ENCODE measurements at regions not wholly inside any gene's neighbourhood (a gene's known extent, or its start where the extent isn't known, plus 50 kb on each side); places are given as distances from the start of the nearest gene placed in this dataset.

- intact Hi-C loops (cut with micrococcal nuclease), result no loop called here
- Mint-ChIP-seq H3K4me1 (no peaks in the 10 kb centered on the region), H3K9me3 (peaks cover 4% of the 10 kb centered on the region), H3K36me3 (ENCODE audit: low read depth) (no peaks in the 10 kb centered on the region), H3K27me3 (no peaks in the 10 kb centered on the region), H3K4me3 (no peak overlapping the region), H3K27ac (no peak overlapping the region)
- no peak for DNase-seq
Measured at GRCh38 chr4:144799486-144799885, 153.5 kb downstream of the HHIP start.

- Mint-ChIP-seq H3K27ac (no peak overlapping the region), H3K36me3 (ENCODE audit: low read depth) (no peaks in the 10 kb centered on the region), H3K27me3 (no peaks in the 10 kb centered on the region), H3K4me1 (no peaks in the 10 kb centered on the region), H3K9me3 (peaks cover 7% of the 10 kb centered on the region), H3K4me3 (no peak overlapping the region)
- no peak for DNase-seq
- intact Hi-C loops (cut with micrococcal nuclease), result no loop called here
Measured at GRCh38 chr4:144801731-144802130, 155.8 kb downstream of the HHIP start.

- peaks cover 19% of the 10 kb centered on the region for H3K9me3 Mint-ChIP-seq
- H3K36me3 Mint-ChIP-seq (ENCODE audit: low read depth), result no peaks in the 10 kb centered on the region
- H3K4me1 Mint-ChIP-seq, result no peaks in the 10 kb centered on the region
- H3K27me3 Mint-ChIP-seq, result no peaks in the 10 kb centered on the region
- DNase-seq, result no peak
- no peak overlapping the region for H3K4me3 Mint-ChIP-seq
- intact Hi-C loops (cut with micrococcal nuclease), result no loop called here
- no peak overlapping the region for H3K27ac Mint-ChIP-seq
Measured at GRCh38 chr4:144808034-144808433, 162.1 kb downstream of the HHIP start.

GRCh38 chr4:144809056-144809640 is 163.2 kb downstream of the HHIP start:
- H3K36me3 Mint-ChIP-seq (ENCODE audit: low read depth), result no peaks in the 10 kb centered on the region
- DNase-seq, result no peak
- H3K4me3 Mint-ChIP-seq, result no peak overlapping the region
- intact Hi-C loops (cut with micrococcal nuclease), result no loop called here
- H3K27me3 Mint-ChIP-seq, result no peaks in the 10 kb centered on the region
- H3K9me3 Mint-ChIP-seq, result peaks cover 14% of the 10 kb centered on the region
- no peak overlapping the region for H3K27ac Mint-ChIP-seq
- H3K4me1 Mint-ChIP-seq, result no peaks in the 10 kb centered on the region

GRCh38 chr4:144816668-144817067 is 170.7 kb downstream of the HHIP start:
- Mint-ChIP-seq H3K4me3 (no peak overlapping the region), H3K36me3 (ENCODE audit: low read depth) (no peaks in the 10 kb centered on the region), H3K9me3 (no peaks in the 10 kb centered on the region), H3K4me1 (no peaks in the 10 kb centered on the region), H3K27ac (no peak overlapping the region), H3K27me3 (no peaks in the 10 kb centered on the region)
- DNase-seq, result no peak
- intact Hi-C loops (cut with micrococcal nuclease), result no loop called here

GRCh38 chr4:144817081-144817480 is 171.1 kb downstream of the HHIP start:
- H3K9me3 Mint-ChIP-seq, result no peaks in the 10 kb centered on the region
- H3K36me3 Mint-ChIP-seq (ENCODE audit: low read depth), result no peaks in the 10 kb centered on the region
- no peak for DNase-seq
- H3K27ac Mint-ChIP-seq, result no peak overlapping the region
- no peaks in the 10 kb centered on the region for H3K4me1 Mint-ChIP-seq
- H3K27me3 Mint-ChIP-seq, result no peaks in the 10 kb centered on the region
- intact Hi-C loops (cut with micrococcal nuclease), result no loop called here
- no peak overlapping the region for H3K4me3 Mint-ChIP-seq

GRCh38 chr4:144818136-144818535 is 172.2 kb downstream of the HHIP start:
- Mint-ChIP-seq H3K27ac (no peak overlapping the region), H3K4me3 (no peak overlapping the region), H3K4me1 (no peaks in the 10 kb centered on the region), H3K9me3 (peaks cover 2% of the 10 kb centered on the region), H3K36me3 (ENCODE audit: low read depth) (no peaks in the 10 kb centered on the region), H3K27me3 (no peaks in the 10 kb centered on the region)
- intact Hi-C loops (cut with micrococcal nuclease), result no loop called here
- no peak for DNase-seq

GRCh38 chr4:144819591-144819990 is 173.6 kb downstream of the HHIP start:
- intact Hi-C loops (cut with micrococcal nuclease), result no loop called here
- H3K36me3 Mint-ChIP-seq (ENCODE audit: low read depth), result no peaks in the 10 kb centered on the region
- H3K4me1 Mint-ChIP-seq, result no peaks in the 10 kb centered on the region
- H3K27me3 Mint-ChIP-seq, result no peaks in the 10 kb centered on the region
- H3K27ac Mint-ChIP-seq, result no peak overlapping the region
- H3K4me3 Mint-ChIP-seq, result no peak overlapping the region
- H3K9me3 Mint-ChIP-seq, result peaks cover 3% of the 10 kb centered on the region
- no peak for DNase-seq

GRCh38 chr4:144820011-144820727 is 174.2 kb downstream of the HHIP start:
- Mint-ChIP-seq H3K36me3 (ENCODE audit: low read depth) (no peaks in the 10 kb centered on the region), H3K27ac (no peak overlapping the region), H3K9me3 (peaks cover 3% of the 10 kb centered on the region), H3K4me3 (no peak overlapping the region), H3K27me3 (no peaks in the 10 kb centered on the region), H3K4me1 (no peaks in the 10 kb centered on the region)
- intact Hi-C loops (cut with micrococcal nuclease), result no loop called here
- no peak for DNase-seq

- H3K9me3 Mint-ChIP-seq, result peaks cover 3% of the 10 kb centered on the region
- no peaks in the 10 kb centered on the region for H3K27me3 Mint-ChIP-seq
- no peak overlapping the region for H3K27ac Mint-ChIP-seq
- H3K4me3 Mint-ChIP-seq, result no peak overlapping the region
- intact Hi-C loops (cut with micrococcal nuclease), result no loop called here
- H3K36me3 Mint-ChIP-seq (ENCODE audit: low read depth), result no peaks in the 10 kb centered on the region
- H3K4me1 Mint-ChIP-seq, result no peaks in the 10 kb centered on the region
- DNase-seq, result no peak
Measured at GRCh38 chr4:144820728-144821085, 174.8 kb downstream of the HHIP start.

GRCh38 chr4:144831971-144832370 is 186.0 kb downstream of the HHIP start:
- Mint-ChIP-seq H3K4me1 (no peaks in the 10 kb centered on the region), H3K27ac (no peak overlapping the region), H3K27me3 (no peaks in the 10 kb centered on the region), H3K36me3 (ENCODE audit: low read depth) (no peaks in the 10 kb centered on the region), H3K4me3 (no peak overlapping the region), H3K9me3 (no peaks in the 10 kb centered on the region)
- intact Hi-C loops (cut with micrococcal nuclease), result no loop called here
- no peak for DNase-seq

GRCh38 chr4:144845411-144845810 is 199.5 kb downstream of the HHIP start:
- no peak overlapping the region for H3K27ac Mint-ChIP-seq
- H3K4me3 Mint-ChIP-seq, result no peak overlapping the region
- H3K36me3 Mint-ChIP-seq (ENCODE audit: low read depth), result no peaks in the 10 kb centered on the region
- peaks cover 4% of the 10 kb centered on the region for H3K9me3 Mint-ChIP-seq
- H3K27me3 Mint-ChIP-seq, result no peaks in the 10 kb centered on the region
- intact Hi-C loops (cut with micrococcal nuclease), result no loop called here
- DNase-seq, result no peak
- no peaks in the 10 kb centered on the region for H3K4me1 Mint-ChIP-seq

GRCh38 chr4:144851948-144852347 is 206.0 kb downstream of the HHIP start:
- DNase-seq, result no peak
- H3K9me3 Mint-ChIP-seq, result peaks cover 4% of the 10 kb centered on the region
- no peaks in the 10 kb centered on the region for H3K36me3 Mint-ChIP-seq (ENCODE audit: low read depth)
- no peak overlapping the region for H3K4me3 Mint-ChIP-seq
- no peaks in the 10 kb centered on the region for H3K4me1 Mint-ChIP-seq
- intact Hi-C loops (cut with micrococcal nuclease), result no loop called here
- H3K27ac Mint-ChIP-seq, result no peak overlapping the region
- H3K27me3 Mint-ChIP-seq, result no peaks in the 10 kb centered on the region

- H3K4me3 Mint-ChIP-seq, result no peak overlapping the region
- H3K27me3 Mint-ChIP-seq, result no peaks in the 10 kb centered on the region
- intact Hi-C loops (cut with micrococcal nuclease), result no loop called here
- no peaks in the 10 kb centered on the region for H3K4me1 Mint-ChIP-seq
- no peaks in the 10 kb centered on the region for H3K36me3 Mint-ChIP-seq (ENCODE audit: low read depth)
- peaks cover 17% of the 10 kb centered on the region for H3K9me3 Mint-ChIP-seq
- H3K27ac Mint-ChIP-seq, result no peak overlapping the region
- DNase-seq, result no peak
Measured at GRCh38 chr4:144861471-144861870, 215.5 kb downstream of the HHIP start.

GRCh38 chr4:144862210-144862609 is 216.3 kb downstream of the HHIP start:
- intact Hi-C loops (cut with micrococcal nuclease), result no loop called here
- Mint-ChIP-seq H3K4me1 (no peaks in the 10 kb centered on the region), H3K27me3 (no peaks in the 10 kb centered on the region)

More at GRCh38 chr4:144862210-144862609, 216.3 kb downstream of the HHIP start:
- no peaks in the 10 kb centered on the region for H3K36me3 Mint-ChIP-seq (ENCODE audit: low read depth)
- no peak for DNase-seq
- peaks cover 20% of the 10 kb centered on the region for H3K9me3 Mint-ChIP-seq
- H3K4me3 Mint-ChIP-seq, result no peak overlapping the region
- no peak overlapping the region for H3K27ac Mint-ChIP-seq
